C4-2B (cell line): ENCODE measurements at regions not wholly inside any gene's neighbourhood (a gene's known extent, or its start where the extent isn't known, plus 50 kb on each side); places are given as distances from the start of the nearest gene placed in this dataset.

ENCODE experiments used
- H3K27ac ChIP-seq: fragments of 450-650 bp; 2 replicates; pipeline ENCODE4 v1.5.1; 2017
- CTCF ChIP-seq: fragments of 450-650 bp; conservative IDR thresholded peaks from 2 replicates; pipeline ENCODE4 v1.5.1; 2017; ENCODE audit warnings: mild to moderate bottlenecking
- ZFX ChIP-seq: fragments of 450-650 bp; IDR thresholded peaks from 2 replicates; pipeline ENCODE4 v1.6.1; 2017

- H3K27ac ChIP-seq = peak within 1 kb of the TSS; percentile 90
- TF ChIP-seq CTCF (no peak), ZFX (no peak)
These were observed 413.0 kb downstream of the PCNX1 start, which contains the start of gene SIPA1L1 for GRCh38 chr14:71320107-71320733. Gene SIPA1L1, plus strand, starts transcription at chr14:71320476.

GRCh38 chr14:71320734-71321573 lies 413.7 kb downstream of the PCNX1 start:
- peak overlapping the region; percentile 90 for H3K27ac ChIP-seq
- TF ChIP-seq CTCF = no peak
- TF ChIP-seq ZFX = peak; percentile 72

GRCh38 chr14:71321574-71322315 lies 414.5 kb downstream of the PCNX1 start:
- peak overlapping the region; percentile 90 for H3K27ac ChIP-seq
- TF ChIP-seq CTCF (no peak), ZFX (no peak)

- H3K27ac ChIP-seq = no peak overlapping the region
- TF ChIP-seq CTCF = peak; percentile 44
- no peak for TF ChIP-seq ZFX
These were observed 415.5 kb downstream of the PCNX1 start for GRCh38 chr14:71322655-71323250.

GRCh38 chr14:71324767-71325272 lies 417.6 kb downstream of the PCNX1 start:
- TF ChIP-seq CTCF = no peak
- TF ChIP-seq ZFX = no peak
- H3K27ac ChIP-seq = no peak overlapping the region

- no peak overlapping the region for H3K27ac ChIP-seq
- TF ChIP-seq CTCF (no peak), ZFX (no peak)
These were observed 420.4 kb downstream of the PCNX1 start for GRCh38 chr14:71327691-71328090.
